ENCODE measurements at regions not wholly inside any gene's neighbourhood (a gene's known extent, or its start where the extent isn't known, plus 50 kb on each side); places are given as distances from the start of the nearest gene placed in this dataset.

GRCh38 chr10:10819206-10819856 is 198.3 kb upstream of the CELF2 start:
- no peak for TF ChIP-seq POLR2A (IDR thresholded peaks at IDR 0.05; ENCODE audit: low read length)
- TF ChIP-seq GATA1 (IDR thresholded peaks at IDR 0.05; ENCODE audit: low read depth, low read length): no peak
